A549 (cell line): ENCODE measurements at regions not wholly inside any gene's neighbourhood (a gene's known extent, or its start where the extent isn't known, plus 50 kb on each side); places are given as distances from the start of the nearest gene placed in this dataset.

Experiments used
- ATAC-seq, 2 experiments: fragments of 200-7000 bp in 1 of 2; fragments of >200 bp in 1 of 2; cut with Nextera tagmentation in 1 of 2; cut with Tn5 transposase in 1 of 2; 3 replicates each; pipeline versions ENCODE4 v1.8.0 to v1.9.1; 2018 to 2020; ENCODE audit warnings: mild to moderate bottlenecking in 1 of 2, moderate library complexity in 1 of 2
- CTCF ChIA-PET: fragments of 300-600 bp; sonication (Branson Sonifier 250); formaldehyde crosslinking; extraction: SDS; loops from one replicate; lab custom pipeline; 2021; ENCODE audit warnings: antibody characterized with exemption, inconsistent platforms; lab: Yijun Ruan, JAX
- POLR2A ChIA-PET: fragments of 350-600 bp; formaldehyde crosslinking; extraction: SDS; loops from one replicate; lab custom pipeline; 2021; ENCODE audit warnings: antibody characterized with exemption, inconsistent platforms; lab: Yijun Ruan, JAX
- DNase-seq, 2 experiments: peaks; one replicate each; pipeline versions ENCODE4 v3.0.0 to v3.0.0-alpha.2; 2011 to 2016; ENCODE audit warnings: low read depth in 1 of 2, low spot score in 1 of 2
- FAIRE-seq: peaks from 2 replicates; lab custom pipeline; 2011; peaks lifted over from hg19 to GRCh38; lab: Jason Lieb, UNC
- H3K27ac ChIP-seq, 2 experiments: fragments of >200 bp; sonication (Bioruptor Twin); formaldehyde crosslinking; 3 replicates each; pipeline ENCODE4 v1.5.1; 2016 to 2017
- H3K4me1 ChIP-seq: fragments of >200 bp; sonication (Bioruptor Twin); formaldehyde crosslinking; 3 replicates; pipeline ENCODE4 v1.6.1; 2016
- H3K4me2 ChIP-seq: fragments of >200 bp; sonication (Bioruptor Twin); formaldehyde crosslinking; 3 replicates; pipeline ENCODE4 v1.6.1; 2016
- H3K4me3 ChIP-seq: fragments of >200 bp; sonication (Bioruptor Twin); formaldehyde crosslinking; 3 replicates; pipeline ENCODE4 v1.5.1; 2016
- H3K9me3 ChIP-seq: fragments of >200 bp; sonication (Bioruptor Twin); formaldehyde crosslinking; 3 replicates; pipeline ENCODE4 v1.6.1; 2016
- CBX8 ChIP-seq: fragments of 200-600 bp; sonication (generic); IDR thresholded peaks from 2 replicates; pipeline ENCODE4 v1.6.1; 2016
- CEBPB ChIP-seq, 2 experiments: fragments of >200 bp in 1 of 2; sonication (Bioruptor Twin) in 1 of 2; formaldehyde crosslinking in 1 of 2; IDR thresholded peaks; 2 replicates each; pipeline ENCODE4 v1.6.1; 2012 to 2016
- CHD2 ChIP-seq: fragments of 150-350 bp; IDR thresholded peaks from 2 replicates; pipeline ENCODE4 v1.6.1; 2014; ENCODE audit warnings: low read length; ENCODE audit not compliant: partially characterized antibody
- EHF ChIP-seq: fragments of 250-450 bp; sonication (Bioruptor Pico); IDR thresholded peaks from 2 replicates; pipeline ENCODE4 v1.5.0; 2020; ENCODE audit warnings: mild to moderate bottlenecking
- EHMT2 ChIP-seq: fragments of 200-600 bp; sonication (generic); IDR thresholded peaks from 2 replicates; pipeline ENCODE4 v1.6.1; 2016; ENCODE audit warnings: antibody characterized with exemption, low read depth, mild to moderate bottlenecking, moderate library complexity
- ESRRA ChIP-seq: fragments of 150-350 bp; IDR thresholded peaks from 2 replicates; pipeline ENCODE4 v1.6.1; 2014; ENCODE audit warnings: mild to moderate bottlenecking, low read length, borderline replicate concordance
- FOXS1 ChIP-seq: fragments of 250-450 bp; sonication (Bioruptor Pico); IDR thresholded peaks from 2 replicates; pipeline ENCODE4 v1.5.0; 2020; ENCODE audit warnings: mild to moderate bottlenecking, moderate library complexity
- GATA3 ChIP-seq: IDR thresholded peaks from 2 replicates; pipeline ENCODE4 v1.6.1; 2012; ENCODE audit warnings: borderline replicate concordance
- HEYL ChIP-seq: fragments of 250-450 bp; sonication (Bioruptor Pico); IDR thresholded peaks from 2 replicates; pipeline ENCODE4 v1.8.0; 2021; ENCODE audit warnings: mild to moderate bottlenecking, moderate library complexity
- HOXA7 ChIP-seq: fragments of 250-450 bp; sonication (Bioruptor Pico); IDR thresholded peaks from 2 replicates; pipeline ENCODE4 v1.5.0; 2020; ENCODE audit warnings: mild to moderate bottlenecking, moderate library complexity
- HOXB5 ChIP-seq: fragments of 250-450 bp; sonication (Bioruptor Pico); IDR thresholded peaks from 2 replicates; pipeline ENCODE4 v1.5.0; 2020; ENCODE audit warnings: mild to moderate bottlenecking, moderate library complexity
- JUN ChIP-seq, 2 experiments: fragments of >200 bp; sonication (Bioruptor Twin); formaldehyde crosslinking; IDR thresholded peaks; 2 replicates in 1 of 2; 3 replicates in 1 of 2; pipeline ENCODE4 v1.6.1; 2016 to 2017
- JUNB ChIP-seq: fragments of >200 bp; sonication (Bioruptor Twin); formaldehyde crosslinking; IDR thresholded peaks from 2 replicates; pipeline ENCODE4 v1.6.1; 2016
- MAFK ChIP-seq: fragments of 450-650 bp; IDR thresholded peaks from 2 replicates; pipeline ENCODE4 v1.6.1; 2014; ENCODE audit not compliant: partially characterized antibody
- MYC ChIP-seq: IDR thresholded peaks from 2 replicates; pipeline ENCODE4 v1.6.1; 2012; ENCODE audit warnings: mild to moderate bottlenecking, inconsistent platforms, low read length, improper control_type of control experiment, borderline replicate concordance
- NFE2L2 ChIP-seq: fragments of 150-350 bp; conservative IDR thresholded peaks from 2 replicates; pipeline ENCODE4 v1.6.1; 2014; ENCODE audit warnings: low read length
- NR3C1 ChIP-seq: fragments of >200 bp; sonication (Bioruptor Twin); formaldehyde crosslinking; IDR thresholded peaks from 3 replicates; pipeline ENCODE4 v1.6.1; 2017
- POLR2A ChIP-seq: IDR thresholded peaks from 2 replicates; pipeline ENCODE4 v1.6.1; 2012; ENCODE audit warnings: mild to moderate bottlenecking, low read length
- RARB ChIP-seq: fragments of 250-450 bp; sonication (Bioruptor Pico); IDR thresholded peaks from 2 replicates; pipeline ENCODE4 v1.8.0; 2021; ENCODE audit warnings: mild to moderate bottlenecking, moderate library complexity
- RFX5 ChIP-seq: fragments of 450-650 bp; IDR thresholded peaks from 2 replicates; pipeline ENCODE4 v1.7.1; 2014; ENCODE audit warnings: antibody characterized with exemption, mild to moderate bottlenecking, moderate library complexity
- TFCP2L1 ChIP-seq: fragments of 250-450 bp; sonication (Bioruptor Pico); IDR thresholded peaks from 2 replicates; pipeline ENCODE4 v1.5.0; 2021; ENCODE audit warnings: mild to moderate bottlenecking
- ZC3H11A ChIP-seq: fragments of 450-650 bp; IDR thresholded peaks from 2 replicates; pipeline ENCODE4 v1.6.1; 2014; ENCODE audit warnings: antibody characterized with exemption, mild to moderate bottlenecking
- ZNF302 ChIP-seq: fragments of 250-450 bp; sonication (Bioruptor Pico); IDR thresholded peaks from 2 replicates; pipeline ENCODE4 v1.9.0; 2021; ENCODE audit warnings: inconsistent platforms, mild to moderate bottlenecking, moderate library complexity
- WGBS: methylation state at CpG from one replicate; pipeline ENCODE4 v1.1.6; 2017; ENCODE audit errors: missing lambda C conversion rate; 5-methylcytosine and 5-hydroxymethylcytosine counted together
- TF ChIP-seq, protein P1 (sequence below): fragments of 450-650 bp; IDR thresholded peaks from 2 replicates; pipeline ENCODE4 v1.6.1; 2014; ENCODE audit warnings: antibody characterized with exemption
- TF ChIP-seq, protein P2 (sequence below): IDR thresholded peaks from 2 replicates; pipeline ENCODE4 v1.6.1; 2012
- TF ChIP-seq, protein P3 (sequence below): IDR thresholded peaks from 2 replicates; pipeline ENCODE4 v1.6.1; 2012
- TF ChIP-seq, protein P4 (sequence below): fragments of 250-450 bp; sonication (Bioruptor Pico); IDR thresholded peaks from 2 replicates; pipeline ENCODE4 v1.5.0; 2020; ENCODE audit warnings: low read depth, mild to moderate bottlenecking, moderate library complexity
- TF ChIP-seq, protein P5 (sequence below): fragments of 200-600 bp; sonication (generic); IDR thresholded peaks from 2 replicates; pipeline ENCODE4 v1.6.1; 2016; ENCODE audit warnings: antibody characterized with exemption, mild to moderate bottlenecking, moderate library complexity
- TF ChIP-seq, protein P6 (sequence below): fragments of >200 bp; sonication (Bioruptor Twin); formaldehyde crosslinking; IDR thresholded peaks from 2 replicates; pipeline ENCODE4 v1.6.1; 2016

DNA sequence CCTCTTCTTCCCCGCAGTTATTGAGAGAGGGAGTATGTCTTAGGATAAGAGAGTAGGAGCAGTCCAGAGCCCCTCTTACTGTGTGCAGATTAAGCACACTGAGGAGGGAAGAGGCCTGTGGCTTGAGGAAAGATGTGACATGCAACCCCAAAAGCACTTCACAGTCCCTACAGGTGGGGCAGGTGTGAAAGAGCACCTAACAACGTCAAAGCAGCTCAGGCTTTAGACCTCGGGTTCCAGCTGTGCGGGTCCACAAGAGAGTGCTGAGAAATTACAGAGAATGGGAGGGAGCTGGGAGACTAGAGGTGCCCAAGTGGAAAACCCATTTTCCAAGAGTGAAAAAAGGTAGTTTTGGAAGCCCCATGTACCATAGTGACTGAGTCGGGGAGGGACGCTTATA, 127.6 kb downstream of the SLC25A47 start:
- TF ChIP-seq, protein P1, sequence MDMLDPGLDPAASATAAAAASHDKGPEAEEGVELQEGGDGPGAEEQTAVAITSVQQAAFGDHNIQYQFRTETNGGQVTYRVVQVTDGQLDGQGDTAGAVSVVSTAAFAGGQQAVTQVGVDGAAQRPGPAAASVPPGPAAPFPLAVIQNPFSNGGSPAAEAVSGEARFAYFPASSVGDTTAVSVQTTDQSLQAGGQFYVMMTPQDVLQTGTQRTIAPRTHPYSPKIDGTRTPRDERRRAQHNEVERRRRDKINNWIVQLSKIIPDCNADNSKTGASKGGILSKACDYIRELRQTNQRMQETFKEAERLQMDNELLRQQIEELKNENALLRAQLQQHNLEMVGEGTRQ, result no peak
- TF ChIP-seq MAFK (no peak), CBX8 (no peak), CEBPB (IDR thresholded peaks at IDR 0.05) (no peak), MYC (no peak), HOXA7 (CRISPR knock-in tag) (no peak), EHF (CRISPR knock-in tag) (no peak), NFE2L2 (no peak), RARB (CRISPR knock-in tag) (no peak), GATA3 (no peak), POLR2A (no peak), NR3C1 (no peak), ZNF302 (CRISPR knock-in tag) (no peak), ESRRA (no peak)
- TF ChIP-seq, protein P2, sequence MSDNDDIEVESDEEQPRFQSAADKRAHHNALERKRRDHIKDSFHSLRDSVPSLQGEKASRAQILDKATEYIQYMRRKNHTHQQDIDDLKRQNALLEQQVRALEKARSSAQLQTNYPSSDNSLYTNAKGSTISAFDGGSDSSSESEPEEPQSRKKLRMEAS, result no peak
- TF ChIP-seq, protein P3, sequence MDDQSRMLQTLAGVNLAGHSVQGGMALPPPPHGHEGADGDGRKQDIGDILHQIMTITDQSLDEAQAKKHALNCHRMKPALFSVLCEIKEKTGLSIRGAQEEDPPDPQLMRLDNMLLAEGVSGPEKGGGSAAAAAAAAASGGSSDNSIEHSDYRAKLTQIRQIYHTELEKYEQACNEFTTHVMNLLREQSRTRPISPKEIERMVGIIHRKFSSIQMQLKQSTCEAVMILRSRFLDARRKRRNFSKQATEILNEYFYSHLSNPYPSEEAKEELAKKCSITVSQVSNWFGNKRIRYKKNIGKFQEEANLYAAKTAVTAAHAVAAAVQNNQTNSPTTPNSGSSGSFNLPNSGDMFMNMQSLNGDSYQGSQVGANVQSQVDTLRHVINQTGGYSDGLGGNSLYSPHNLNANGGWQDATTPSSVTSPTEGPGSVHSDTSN, result no peak
- TF ChIP-seq, protein P4, sequence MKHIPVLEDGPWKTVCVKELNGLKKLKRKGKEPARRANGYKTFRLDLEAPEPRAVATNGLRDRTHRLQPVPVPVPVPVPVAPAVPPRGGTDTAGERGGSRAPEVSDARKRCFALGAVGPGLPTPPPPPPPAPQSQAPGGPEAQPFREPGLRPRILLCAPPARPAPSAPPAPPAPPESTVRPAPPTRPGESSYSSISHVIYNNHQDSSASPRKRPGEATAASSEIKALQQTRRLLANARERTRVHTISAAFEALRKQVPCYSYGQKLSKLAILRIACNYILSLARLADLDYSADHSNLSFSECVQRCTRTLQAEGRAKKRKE (CRISPR knock-in tag), result no peak
- TF ChIP-seq, protein P5, sequence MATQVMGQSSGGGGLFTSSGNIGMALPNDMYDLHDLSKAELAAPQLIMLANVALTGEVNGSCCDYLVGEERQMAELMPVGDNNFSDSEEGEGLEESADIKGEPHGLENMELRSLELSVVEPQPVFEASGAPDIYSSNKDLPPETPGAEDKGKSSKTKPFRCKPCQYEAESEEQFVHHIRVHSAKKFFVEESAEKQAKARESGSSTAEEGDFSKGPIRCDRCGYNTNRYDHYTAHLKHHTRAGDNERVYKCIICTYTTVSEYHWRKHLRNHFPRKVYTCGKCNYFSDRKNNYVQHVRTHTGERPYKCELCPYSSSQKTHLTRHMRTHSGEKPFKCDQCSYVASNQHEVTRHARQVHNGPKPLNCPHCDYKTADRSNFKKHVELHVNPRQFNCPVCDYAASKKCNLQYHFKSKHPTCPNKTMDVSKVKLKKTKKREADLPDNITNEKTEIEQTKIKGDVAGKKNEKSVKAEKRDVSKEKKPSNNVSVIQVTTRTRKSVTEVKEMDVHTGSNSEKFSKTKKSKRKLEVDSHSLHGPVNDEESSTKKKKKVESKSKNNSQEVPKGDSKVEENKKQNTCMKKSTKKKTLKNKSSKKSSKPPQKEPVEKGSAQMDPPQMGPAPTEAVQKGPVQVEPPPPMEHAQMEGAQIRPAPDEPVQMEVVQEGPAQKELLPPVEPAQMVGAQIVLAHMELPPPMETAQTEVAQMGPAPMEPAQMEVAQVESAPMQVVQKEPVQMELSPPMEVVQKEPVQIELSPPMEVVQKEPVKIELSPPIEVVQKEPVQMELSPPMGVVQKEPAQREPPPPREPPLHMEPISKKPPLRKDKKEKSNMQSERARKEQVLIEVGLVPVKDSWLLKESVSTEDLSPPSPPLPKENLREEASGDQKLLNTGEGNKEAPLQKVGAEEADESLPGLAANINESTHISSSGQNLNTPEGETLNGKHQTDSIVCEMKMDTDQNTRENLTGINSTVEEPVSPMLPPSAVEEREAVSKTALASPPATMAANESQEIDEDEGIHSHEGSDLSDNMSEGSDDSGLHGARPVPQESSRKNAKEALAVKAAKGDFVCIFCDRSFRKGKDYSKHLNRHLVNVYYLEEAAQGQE, result no peak
- ATAC-seq (no peak), DNase-seq (no peak), FAIRE-seq (no peak)
- no peak overlapping the region for H3K27ac ChIP-seq
- POLR2A ChIA-PET, result interaction anchor here (0.7 kb wide), 1 partner anchor 9 kb away, joined by 3 read pairs; no protein-coding TSS in a partner anchor
- H3K4me2 ChIP-seq, result no peak overlapping the region
- CTCF ChIA-PET, result interaction anchor here (1.0 to 1.8 kb wide), 2 partner anchors 11 to 33 kb away, joined by 5 to 7 read pairs; no protein-coding TSS in a partner anchor
- H3K4me1 ChIP-seq, result 0 out of 3 replicates have a peak, but pooled peaks cover 6% of the 10 kb centered on the region
- 84% methylated on average over 6 of the region's 6 CpGs for WGBS
- no peaks in the 10 kb centered on the region for H3K9me3 ChIP-seq
- H3K4me3 ChIP-seq, result no peak overlapping the region

DNA sequence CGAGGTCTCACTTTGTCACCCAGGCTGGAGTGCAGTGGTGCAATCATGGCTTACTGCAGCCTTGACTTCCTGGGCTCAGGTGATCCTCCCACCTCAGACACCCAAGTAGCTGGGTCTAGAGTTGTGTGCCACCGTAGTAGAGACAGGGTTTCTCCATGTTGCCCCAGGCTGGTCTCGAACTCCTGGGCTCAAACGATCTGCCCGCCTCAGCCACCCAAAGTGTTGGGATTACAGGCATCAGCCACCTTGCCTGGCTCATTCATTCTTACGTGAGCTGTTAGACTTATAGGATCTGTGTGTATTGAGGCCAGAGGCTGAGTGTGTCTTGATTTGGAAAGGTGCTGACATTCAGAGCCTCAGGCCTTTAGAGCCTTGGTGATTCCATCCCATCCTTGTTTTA, 128.1 kb downstream of the SLC25A47 start:
- ChIA-PET POLR2A (interaction anchor here (0.7 kb wide), 1 partner anchor 10 kb away, joined by 3 read pairs; no protein-coding TSS in a partner anchor), CTCF (interaction anchor here (0.7 to 1.8 kb wide), 3 partner anchors 11 to 66 kb away, joined by 4 to 7 read pairs (median 5); no protein-coding TSS in a partner anchor)
- 88% methylated on average over 6 of the region's 6 CpGs for WGBS
- no peak for DNase-seq
- no peaks in the 10 kb centered on the region for H3K9me3 ChIP-seq
- FAIRE-seq, result no peak
- no peak overlapping the region for H3K4me2 ChIP-seq
- no peak for ATAC-seq
- no peak overlapping the region for H3K27ac ChIP-seq
- TF ChIP-seq TFCP2L1 (CRISPR knock-in tag), result no peak
- TF ChIP-seq RFX5, result no peak
- TF ChIP-seq CHD2, result no peak
- TF ChIP-seq HOXB5 (CRISPR knock-in tag), result no peak
- TF ChIP-seq, protein P6, sequence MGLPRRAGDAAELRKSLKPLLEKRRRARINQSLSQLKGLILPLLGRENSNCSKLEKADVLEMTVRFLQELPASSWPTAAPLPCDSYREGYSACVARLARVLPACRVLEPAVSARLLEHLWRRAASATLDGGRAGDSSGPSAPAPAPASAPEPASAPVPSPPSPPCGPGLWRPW, result no peak
- TF ChIP-seq HEYL, result no peak
- TF ChIP-seq EHMT2, result no peak
- TF ChIP-seq JUNB, result no peak
- no peak for TF ChIP-seq EHF (CRISPR knock-in tag)
- no peak for TF ChIP-seq ZC3H11A
- TF ChIP-seq CBX8, result no peak
- no peak for TF ChIP-seq FOXS1 (CRISPR knock-in tag)
- TF ChIP-seq, protein P1, result no peak
- no peak for TF ChIP-seq GATA3
- no peak for TF ChIP-seq CEBPB (IDR thresholded peaks at IDR 0.05)
- TF ChIP-seq NR3C1, result no peak
- no peak for TF ChIP-seq JUN (IDR thresholded peaks at IDR 0.05)
- H3K4me3 ChIP-seq, result no peak overlapping the region
- H3K4me1 ChIP-seq, result 0 out of 3 replicates have a peak, but pooled peaks cover 6% of the 10 kb centered on the region
